Cardiac fibroblast (primary cell): ENCODE measurements at regions not wholly inside any gene's neighbourhood (a gene's known extent, or its start where the extent isn't known, plus 50 kb on each side); places are given as distances from the start of the nearest gene placed in this dataset.
"Not testable (repeated sequence)": the region's sequence is repeated elsewhere in the genome, so short reads cannot be mapped to it uniquely, and the experiment has no call there.

Experiments used
- DNase-seq, 2 donors: peaks; one replicate each; pipeline versions ENCODE4 v3.0.0 to v3.0.0-alpha.2; 2010; ENCODE audit warnings: low read depth in 2 of 2
- H3K4me3 ChIP-seq, 2 donors: replicated peaks in 1 of 2; 1 replicate in 1 of 2; 2 replicates in 1 of 2; pipeline ENCODE4 v1.5.1; 2011; ENCODE audit warnings: low read depth in 2 of 2, low read length in 2 of 2, mild to moderate bottlenecking in 2 of 2, moderate library complexity in 1 of 2
- TF ChIP-seq, protein P1 (sequence below): IDR thresholded peaks from one replicate; pipeline ENCODE4 v1.5.1; 2011; ENCODE audit warnings: low read depth, mild to moderate bottlenecking, low read length, inconsistent platforms

DNA sequence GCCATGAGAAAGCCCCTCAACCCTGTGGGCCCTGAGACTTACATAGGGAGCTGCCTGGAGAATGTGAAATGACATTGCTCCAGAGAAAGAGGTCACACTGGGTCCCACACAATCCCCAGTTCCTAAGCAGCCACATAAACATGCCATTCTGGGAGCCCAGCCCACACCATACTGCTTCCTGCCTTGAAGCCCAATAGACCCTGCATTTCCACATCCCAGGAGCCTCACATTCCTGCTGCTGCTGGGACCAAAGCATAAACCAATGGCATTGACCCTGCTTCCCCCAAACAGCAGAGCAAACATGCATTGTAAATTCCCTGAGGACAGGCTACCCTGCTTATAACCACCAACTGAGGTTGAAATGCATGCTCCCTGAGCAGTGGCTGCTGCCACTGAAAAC lies 1117.6 kb upstream of the SLC39A10 start:
- no peak overlapping the region for H3K4me3 ChIP-seq
- TF ChIP-seq, protein P1, sequence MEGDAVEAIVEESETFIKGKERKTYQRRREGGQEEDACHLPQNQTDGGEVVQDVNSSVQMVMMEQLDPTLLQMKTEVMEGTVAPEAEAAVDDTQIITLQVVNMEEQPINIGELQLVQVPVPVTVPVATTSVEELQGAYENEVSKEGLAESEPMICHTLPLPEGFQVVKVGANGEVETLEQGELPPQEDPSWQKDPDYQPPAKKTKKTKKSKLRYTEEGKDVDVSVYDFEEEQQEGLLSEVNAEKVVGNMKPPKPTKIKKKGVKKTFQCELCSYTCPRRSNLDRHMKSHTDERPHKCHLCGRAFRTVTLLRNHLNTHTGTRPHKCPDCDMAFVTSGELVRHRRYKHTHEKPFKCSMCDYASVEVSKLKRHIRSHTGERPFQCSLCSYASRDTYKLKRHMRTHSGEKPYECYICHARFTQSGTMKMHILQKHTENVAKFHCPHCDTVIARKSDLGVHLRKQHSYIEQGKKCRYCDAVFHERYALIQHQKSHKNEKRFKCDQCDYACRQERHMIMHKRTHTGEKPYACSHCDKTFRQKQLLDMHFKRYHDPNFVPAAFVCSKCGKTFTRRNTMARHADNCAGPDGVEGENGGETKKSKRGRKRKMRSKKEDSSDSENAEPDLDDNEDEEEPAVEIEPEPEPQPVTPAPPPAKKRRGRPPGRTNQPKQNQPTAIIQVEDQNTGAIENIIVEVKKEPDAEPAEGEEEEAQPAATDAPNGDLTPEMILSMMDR = no peak
- DNase-seq = no peak

DNA sequence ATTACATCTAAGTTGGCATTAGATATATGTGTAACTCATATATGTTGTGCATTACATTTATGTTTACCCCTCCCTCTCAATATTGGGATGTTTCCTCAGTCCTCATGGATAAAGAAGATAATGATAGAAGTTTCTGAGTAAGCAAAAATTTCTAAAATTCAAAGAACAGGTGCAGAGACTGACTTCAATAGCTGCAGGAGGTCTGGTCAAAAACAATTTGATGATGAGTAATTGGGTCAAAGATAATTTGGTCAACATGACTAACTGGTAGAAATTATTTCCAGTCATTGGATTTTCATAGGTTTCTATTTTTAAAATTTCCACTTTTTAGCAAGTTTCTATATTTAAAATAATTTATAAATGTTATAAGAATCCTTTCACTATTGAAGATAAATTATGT lies 1130.9 kb upstream of the SLC39A10 start:
- DNase-seq = no peak
- TF ChIP-seq, protein P1 = no peak
- no peak overlapping the region for H3K4me3 ChIP-seq

DNA sequence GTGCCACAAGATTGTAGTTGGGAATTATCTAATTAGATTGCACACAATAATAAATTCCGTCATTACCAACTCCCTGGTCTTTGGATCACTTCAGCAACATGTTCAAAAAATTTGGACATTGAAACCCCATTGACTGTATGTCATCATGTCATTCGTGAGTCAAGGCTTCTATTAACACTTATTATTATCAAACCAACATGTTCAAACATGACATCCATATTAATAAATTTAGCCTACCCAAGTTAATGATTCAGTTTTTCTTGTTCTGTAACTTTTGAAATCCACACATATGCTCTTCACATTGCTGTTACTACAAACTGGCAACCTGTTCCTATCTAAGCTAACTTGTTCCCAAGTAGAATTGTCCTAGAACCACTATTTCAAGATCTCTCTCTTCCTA lies 1142.7 kb upstream of the SLC39A10 start:
- H3K4me3 ChIP-seq = no peak overlapping the region
- no peak for DNase-seq
- TF ChIP-seq, protein P1 = no peak

DNA sequence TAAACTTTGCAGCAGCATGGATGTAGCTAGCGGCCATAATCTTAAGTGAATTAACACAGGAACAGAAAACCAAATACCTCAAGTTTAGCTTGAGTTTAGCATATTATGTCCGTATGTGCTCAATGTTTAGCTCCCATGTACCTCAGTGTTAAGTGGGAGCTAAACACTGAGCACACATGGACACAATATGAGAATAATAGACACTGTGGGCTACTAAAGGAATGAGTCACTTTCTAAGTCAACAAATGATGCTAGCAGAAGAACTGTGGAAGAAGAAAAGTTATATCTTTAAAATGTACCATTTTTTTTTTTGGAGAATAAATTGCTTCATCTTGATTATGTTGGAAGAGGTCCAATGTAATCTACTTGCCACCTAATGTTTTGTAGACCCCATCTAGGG lies 1146.0 kb upstream of the SLC39A10 start:
- not testable (repeated sequence) for DNase-seq, H3K4me3 ChIP-seq

DNA sequence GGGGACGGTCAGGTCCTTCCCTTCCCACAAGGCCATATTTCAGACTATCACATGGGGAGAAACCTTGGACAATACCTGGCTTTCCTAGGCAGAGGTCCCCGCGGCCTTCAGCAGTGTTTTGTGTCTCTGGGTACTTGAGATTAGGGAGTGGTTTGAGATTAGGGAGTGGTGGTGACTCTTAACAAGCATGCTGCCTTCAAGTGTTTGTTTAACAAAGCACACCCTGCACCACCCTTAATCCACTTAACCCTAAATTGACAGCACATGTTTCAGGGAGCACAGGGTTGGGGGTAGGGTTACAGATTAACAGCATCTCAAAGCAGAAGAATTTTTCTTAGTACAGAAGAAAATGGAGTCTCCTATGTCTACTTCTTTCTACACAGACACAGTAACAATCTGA lies 1152.2 kb upstream of the SLC39A10 start:
- H3K4me3 ChIP-seq, DNase-seq: not testable (repeated sequence)

DNA sequence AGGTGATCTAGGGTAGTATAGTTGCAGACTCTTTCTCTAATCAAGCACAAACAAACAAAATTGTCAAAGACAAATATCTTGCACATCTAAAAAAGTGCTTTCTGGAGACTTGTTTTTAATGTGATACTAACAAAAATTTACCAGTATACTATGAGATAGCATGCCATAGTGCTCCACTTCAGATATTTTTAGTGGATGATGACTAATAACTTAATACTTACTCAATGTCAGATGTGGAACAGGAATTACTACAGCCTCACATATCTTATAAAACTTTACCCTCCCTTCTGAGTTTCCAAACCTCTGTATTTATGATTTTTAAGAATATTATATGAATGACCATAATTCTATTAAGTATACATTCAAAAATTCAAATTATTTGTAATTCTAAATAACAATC lies 1162.0 kb upstream of the SLC39A10 start:
- H3K4me3 ChIP-seq = no peak overlapping the region
- TF ChIP-seq, protein P1 = no peak
- no peak for DNase-seq

DNA sequence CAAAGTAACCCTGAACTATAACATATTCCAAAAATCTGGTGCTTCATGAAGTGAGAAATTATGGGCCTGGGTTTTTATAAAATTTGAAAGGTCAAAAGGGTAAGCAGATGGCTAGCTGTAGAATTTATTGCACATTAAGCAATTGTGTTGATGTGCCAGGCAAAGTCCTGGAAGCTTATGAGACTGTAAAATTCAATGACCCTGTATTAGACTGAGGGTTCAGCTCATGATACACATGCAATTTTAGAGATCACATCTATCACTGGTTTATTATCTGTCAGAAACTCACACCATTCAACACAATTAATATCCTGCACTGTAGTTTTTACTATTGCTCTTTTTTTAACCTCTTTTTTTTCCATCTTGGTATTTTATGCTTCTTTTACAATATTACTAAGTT lies 1162.6 kb upstream of the SLC39A10 start:
- no peak overlapping the region for H3K4me3 ChIP-seq
- TF ChIP-seq, protein P1 = no peak
- DNase-seq = no peak

DNA sequence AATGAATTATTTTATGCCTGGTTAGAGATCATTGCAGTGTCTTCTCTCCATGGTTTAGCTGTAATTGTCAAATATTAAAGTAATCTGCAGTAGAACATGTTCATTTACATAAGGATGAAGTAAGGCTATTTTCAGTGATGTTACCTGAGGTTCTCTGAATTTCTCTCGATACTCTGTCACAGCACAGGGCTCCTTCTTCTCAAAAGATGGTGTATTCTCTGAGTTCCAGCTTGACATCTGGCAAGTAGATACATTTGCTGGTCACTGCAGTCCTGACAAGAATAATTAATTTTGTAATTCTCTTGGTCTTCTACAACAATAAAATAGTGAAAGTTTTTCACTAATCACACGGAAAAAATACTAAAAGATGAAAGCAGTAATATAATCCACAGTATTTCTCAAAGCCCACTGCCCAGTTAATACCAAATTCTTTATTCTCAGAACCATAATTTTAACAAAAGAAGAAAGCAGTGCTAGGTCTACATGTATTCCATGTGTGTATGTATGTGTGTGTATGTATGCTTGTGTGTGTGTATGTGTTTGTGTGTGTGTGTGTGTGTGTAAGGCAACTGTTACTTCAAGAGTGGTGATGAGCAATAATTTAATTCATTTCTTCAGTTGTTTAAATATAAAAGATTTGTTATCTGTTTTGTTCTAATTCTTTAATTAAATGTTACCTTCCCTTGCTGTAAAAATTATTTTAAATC lies 1165.5 kb upstream of the SLC39A10 start:
- no peak overlapping the region for H3K4me3 ChIP-seq
- no peak for DNase-seq
- TF ChIP-seq, protein P1 = no peak
